DMS 273 (cell line): ENCODE measurements at regions not wholly inside any gene's neighbourhood (a gene's known extent, or its start where the extent isn't known, plus 50 kb on each side); places are given as distances from the start of the nearest gene placed in this dataset.
A peak's percentile ranks its signal among the peaks of the same experiment; 100 is the strongest.

Source experiments
- DNase-seq: peaks from one replicate; lab custom pipeline; 2025; ENCODE audit not compliant: unreplicated experiment; lab: John Stamatoyannopoulos, UW

GRCh38 chr13:34294483-34295129 is 476.7 kb downstream of the RFC3 start:
- DNase-seq, result no peak

- DNase-seq, result no peak
Measured at GRCh38 chr13:34300559-34300958, 482.6 kb downstream of the RFC3 start.

- no peak for DNase-seq
Measured at GRCh38 chr13:34302596-34302995, 484.6 kb downstream of the RFC3 start.

- DNase-seq, result no peak
Measured at GRCh38 chr13:34303346-34303745, 485.4 kb downstream of the RFC3 start.

- peak; percentile 20 for DNase-seq
Measured at GRCh38 chr13:34307607-34308006, 489.7 kb downstream of the RFC3 start.

GRCh38 chr13:34308725-34309124 is 490.8 kb downstream of the RFC3 start:
- peak; percentile 14 for DNase-seq

- no peak for DNase-seq
Measured at GRCh38 chr13:34310539-34310938, 492.6 kb downstream of the RFC3 start.

- no peak for DNase-seq
Measured at GRCh38 chr13:34311251-34311650, 493.3 kb downstream of the RFC3 start.

- DNase-seq, result no peak
Measured at GRCh38 chr13:34312578-34312977, 494.6 kb downstream of the RFC3 start.

- no peak for DNase-seq
Measured at GRCh38 chr13:34320084-34320483, 502.1 kb downstream of the RFC3 start.

GRCh38 chr13:34322014-34322742 is 504.2 kb downstream of the RFC3 start:
- DNase-seq, result no peak

- no peak for DNase-seq
Measured at GRCh38 chr13:34322743-34323074, 504.8 kb downstream of the RFC3 start.

- DNase-seq, result no peak
Measured at GRCh38 chr13:34335014-34336007, 517.4 kb downstream of the RFC3 start.

GRCh38 chr13:34338102-34338501 is 520.2 kb downstream of the RFC3 start:
- DNase-seq, result no peak

- no peak for DNase-seq
Measured at GRCh38 chr13:34340534-34340933, 522.6 kb downstream of the RFC3 start.

- DNase-seq, result no peak
Measured at GRCh38 chr13:34343413-34343940, 525.5 kb downstream of the RFC3 start.

- DNase-seq, result no peak
Measured at GRCh38 chr13:34344816-34345215, 526.9 kb downstream of the RFC3 start.

- no peak for DNase-seq
Measured at GRCh38 chr13:34345258-34345965, 527.5 kb downstream of the RFC3 start.

- DNase-seq, result no peak
Measured at GRCh38 chr13:34346626-34347025, 528.7 kb downstream of the RFC3 start.

- peak; percentile 1 for DNase-seq
Measured at GRCh38 chr13:34347784-34348573, 530.0 kb downstream of the RFC3 start.
